Stimulated activated CD4-positive, alpha-beta T cell treated with anti-CD3 and anti-CD28 coated beads, Interleukin-12 subunit alpha, Interleukin-12 subunit beta, amount 100 ng/mL, for 24 hours (primary cell): ENCODE measurements at regions not wholly inside any gene's neighbourhood (a gene's known extent, or its start where the extent isn't known, plus 50 kb on each side); places are given as distances from the start of the nearest gene placed in this dataset.

Source experiments
- DNase-seq, 2 experiments: peaks; one replicate each; pipeline ENCODE4 v3.0.0-alpha.2; 2020; ENCODE audit warnings: low read depth in 2 of 2

DNA sequence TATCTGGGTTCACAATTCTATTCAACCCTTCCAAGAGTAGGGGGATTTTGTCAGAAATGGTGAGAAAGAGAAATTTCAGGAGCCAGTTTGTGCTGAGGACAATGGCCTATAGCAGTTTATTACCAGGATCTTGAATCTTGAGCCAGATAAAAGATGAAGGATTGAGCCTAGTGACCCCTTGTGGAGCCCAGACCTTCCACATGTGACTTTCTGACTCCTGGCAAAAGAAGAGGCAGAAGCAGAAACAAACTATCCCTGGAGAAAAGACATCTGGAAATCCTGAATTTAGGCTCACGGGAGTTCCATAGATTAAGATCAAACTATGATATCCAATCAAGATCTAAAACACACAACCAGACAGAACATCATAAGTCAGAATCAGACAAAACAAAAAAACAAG is 60.9 kb upstream of the CHRM2 start:
- DNase-seq, result no peak

GRCh38 chr7:136803028-136803427 is 65.4 kb upstream of the CHRM2 start:
- no peak for DNase-seq

DNA sequence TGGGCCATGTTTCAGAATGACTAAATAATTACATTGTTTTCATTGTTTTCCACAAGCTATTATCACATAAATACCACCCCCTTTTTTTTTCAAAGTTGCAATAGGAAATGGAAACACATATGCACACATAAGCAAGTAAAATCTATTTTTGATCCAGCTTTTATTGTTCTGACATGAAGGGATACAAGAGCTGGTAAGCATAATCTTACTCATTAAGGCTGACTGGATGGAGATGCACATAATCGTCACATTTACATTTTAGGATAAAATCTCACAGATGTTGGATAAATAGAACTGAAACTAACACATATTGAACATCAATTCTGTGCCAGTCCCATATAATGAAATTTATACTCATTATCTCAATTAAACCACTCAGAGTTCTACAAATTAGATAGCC is 84.5 kb upstream of the CHRM2 start:
- DNase-seq, result no peak

GRCh38 chr7:136741941-136742340 is 126.5 kb upstream of the CHRM2 start:
- no peak for DNase-seq

GRCh38 chr7:136728945-136729344 is 139.5 kb upstream of the CHRM2 start:
- no peak for DNase-seq

- no peak for DNase-seq
Observed at GRCh38 chr7:136726460-136726859, 142.0 kb upstream of the CHRM2 start.

- no peak for DNase-seq
Observed at GRCh38 chr7:136717910-136718557, 150.4 kb upstream of the CHRM2 start.

DNA sequence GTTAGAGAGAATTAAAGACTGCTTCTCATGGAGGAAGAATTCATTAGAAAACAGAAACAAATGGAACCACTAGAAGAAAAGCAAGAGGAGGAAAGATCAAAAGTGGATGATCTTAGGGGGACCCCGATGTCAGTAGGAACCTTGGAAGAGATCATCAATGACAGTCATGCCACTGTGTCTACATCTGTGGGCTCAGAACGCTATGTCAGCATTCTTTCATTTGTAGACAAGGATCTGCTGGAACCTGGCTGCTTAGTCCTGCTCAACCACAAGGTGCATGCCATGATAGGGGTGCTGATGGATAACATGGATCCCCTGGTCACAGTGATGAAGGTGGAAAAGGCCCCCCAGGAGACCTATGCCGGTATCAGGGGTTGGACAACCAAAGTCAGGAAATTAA is 154.4 kb upstream of the CHRM2 start:
- no peak for DNase-seq

GRCh38 chr7:136710751-136711150 is 157.7 kb upstream of the CHRM2 start:
- DNase-seq, result no peak

GRCh38 chr7:136709876-136710275 is 158.6 kb upstream of the CHRM2 start:
- no peak for DNase-seq

GRCh38 chr7:136702913-136703312 is 165.5 kb upstream of the CHRM2 start:
- no peak for DNase-seq

DNA sequence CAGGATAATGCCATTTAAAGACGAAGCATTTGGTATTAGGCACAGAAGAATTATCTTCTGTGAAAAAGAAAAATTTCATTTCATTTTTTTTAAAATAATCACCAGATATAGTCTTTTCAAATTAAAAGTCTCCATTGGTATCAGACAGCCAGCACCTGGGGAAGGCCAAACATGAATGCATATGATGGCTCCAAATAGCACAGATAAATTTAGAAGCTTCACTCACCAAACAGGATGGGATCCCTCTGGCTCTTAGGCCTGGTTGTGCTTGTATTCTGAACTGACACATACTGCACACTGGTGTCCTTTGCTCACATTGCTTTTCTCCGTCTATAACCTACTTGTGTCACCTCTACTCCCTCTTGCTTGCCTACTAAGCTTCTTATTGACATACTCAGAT is 169.5 kb upstream of the CHRM2 start:
- no peak for DNase-seq

DNA sequence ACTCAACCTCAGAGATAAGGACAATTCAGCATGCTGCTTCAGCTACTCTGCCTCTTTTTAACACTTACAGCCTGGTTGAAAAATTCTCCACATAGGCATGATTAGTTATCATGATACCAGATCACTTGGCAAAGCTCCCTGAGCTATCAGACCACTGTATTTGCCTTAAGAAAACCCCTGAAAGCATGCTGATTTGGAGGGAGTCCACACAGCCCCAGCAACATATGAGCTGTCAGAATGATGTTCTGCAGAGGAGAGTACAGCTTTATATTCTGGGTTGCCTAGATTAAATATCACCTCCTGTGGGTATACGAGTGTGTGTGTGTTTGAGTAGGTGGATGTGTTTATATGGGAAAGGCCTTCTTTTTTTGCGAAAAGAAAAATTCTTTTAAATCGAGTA is 170.2 kb upstream of the CHRM2 start:
- no peak for DNase-seq

GRCh38 chr7:136697271-136697670 is 171.2 kb upstream of the CHRM2 start:
- no peak for DNase-seq

DNA sequence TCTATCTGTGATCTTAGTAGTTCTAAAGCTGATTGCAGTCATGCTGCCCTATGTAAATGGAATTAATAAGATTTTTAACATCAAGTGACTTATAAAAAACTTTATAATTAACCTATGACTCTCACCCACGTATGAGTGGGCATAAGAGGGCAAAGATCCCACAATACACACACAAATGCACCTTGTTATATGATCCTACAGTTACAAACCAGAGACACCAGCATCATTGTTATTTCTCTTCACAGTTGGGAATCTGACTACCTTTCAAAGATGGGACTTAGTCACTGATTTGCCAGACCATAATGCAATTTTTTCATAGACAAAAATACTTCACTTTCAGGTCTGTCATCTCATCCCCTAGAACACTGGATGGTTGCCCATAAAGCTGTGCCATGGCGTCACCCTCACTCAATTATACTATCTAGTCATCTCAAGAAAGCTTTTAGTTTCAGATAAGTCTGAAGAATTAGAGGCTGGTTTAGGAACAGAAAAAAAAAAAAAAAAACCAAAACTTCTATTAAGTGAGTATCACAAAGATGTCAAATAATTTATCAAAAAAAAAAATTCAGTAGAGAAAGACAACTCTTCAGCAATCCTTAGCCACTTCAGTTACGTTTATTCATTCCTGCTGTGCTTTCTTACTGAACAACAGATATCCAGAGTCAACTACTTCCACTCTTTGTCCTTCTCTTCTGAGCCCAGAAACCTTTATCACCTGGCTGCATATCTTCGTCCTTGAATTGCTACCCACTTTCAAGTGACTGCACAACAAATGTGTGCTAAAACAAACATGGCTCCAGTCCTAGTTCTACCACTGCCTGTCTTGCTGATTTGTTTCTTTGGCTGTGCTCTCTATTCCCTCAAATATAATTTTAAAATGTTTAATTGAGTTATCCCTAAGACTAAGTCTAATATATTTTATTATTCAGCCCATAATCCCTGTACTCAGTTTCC is 175.0 kb upstream of the CHRM2 start:
- no peak for DNase-seq

GRCh38 chr7:136692221-136692620 is 176.2 kb upstream of the CHRM2 start:
- no peak for DNase-seq

DNA sequence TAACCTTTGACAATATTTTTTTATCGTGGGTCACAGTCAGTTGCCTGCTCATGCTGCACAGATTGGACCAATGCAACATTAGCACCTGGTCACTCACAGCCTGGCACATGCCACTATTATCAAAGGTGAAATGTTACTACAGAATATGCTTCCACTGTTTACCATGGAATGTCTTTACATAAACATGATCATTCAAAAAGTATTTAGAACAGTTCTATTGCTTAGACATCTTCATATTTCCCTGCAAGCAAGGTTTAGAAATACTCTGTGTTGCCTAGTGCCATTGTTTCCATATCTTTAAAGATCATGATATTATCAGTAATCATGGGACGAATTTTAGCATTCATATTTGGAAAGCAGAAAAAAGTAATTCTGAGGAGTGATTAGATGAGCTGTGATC is 179.9 kb upstream of the CHRM2 start:
- no peak for DNase-seq

DNA sequence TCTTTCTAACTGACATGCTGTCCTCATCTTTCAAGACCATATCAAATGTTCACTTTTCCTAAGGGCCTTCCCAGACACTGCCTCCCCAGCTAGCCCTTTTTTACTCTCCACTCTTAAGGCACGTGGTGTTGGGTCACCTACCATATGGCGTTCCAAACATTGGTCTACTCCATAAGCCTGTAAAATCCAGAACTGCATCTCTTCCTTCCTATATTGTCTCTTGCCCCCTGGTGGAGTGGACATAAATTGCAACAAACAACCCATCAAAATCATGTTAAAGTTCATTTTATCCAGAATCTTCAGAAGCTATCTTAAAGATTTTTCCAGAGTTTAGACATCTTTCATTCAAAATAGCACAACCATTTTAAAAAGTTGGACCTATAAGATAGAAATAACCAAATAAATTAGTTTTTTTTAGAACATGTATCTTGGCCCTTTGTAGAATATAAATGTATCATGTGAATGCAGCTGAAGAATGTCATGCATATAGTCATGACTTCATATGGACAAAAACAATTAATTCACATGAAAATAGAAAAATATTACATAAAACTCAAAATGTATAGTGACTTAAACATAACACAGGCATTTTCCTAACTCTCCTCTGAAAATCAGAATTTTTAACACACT is 180.6 kb upstream of the CHRM2 start:
- no peak for DNase-seq

- DNase-seq, result no peak
Observed at GRCh38 chr7:136685501-136686173, 182.8 kb upstream of the CHRM2 start.

DNA sequence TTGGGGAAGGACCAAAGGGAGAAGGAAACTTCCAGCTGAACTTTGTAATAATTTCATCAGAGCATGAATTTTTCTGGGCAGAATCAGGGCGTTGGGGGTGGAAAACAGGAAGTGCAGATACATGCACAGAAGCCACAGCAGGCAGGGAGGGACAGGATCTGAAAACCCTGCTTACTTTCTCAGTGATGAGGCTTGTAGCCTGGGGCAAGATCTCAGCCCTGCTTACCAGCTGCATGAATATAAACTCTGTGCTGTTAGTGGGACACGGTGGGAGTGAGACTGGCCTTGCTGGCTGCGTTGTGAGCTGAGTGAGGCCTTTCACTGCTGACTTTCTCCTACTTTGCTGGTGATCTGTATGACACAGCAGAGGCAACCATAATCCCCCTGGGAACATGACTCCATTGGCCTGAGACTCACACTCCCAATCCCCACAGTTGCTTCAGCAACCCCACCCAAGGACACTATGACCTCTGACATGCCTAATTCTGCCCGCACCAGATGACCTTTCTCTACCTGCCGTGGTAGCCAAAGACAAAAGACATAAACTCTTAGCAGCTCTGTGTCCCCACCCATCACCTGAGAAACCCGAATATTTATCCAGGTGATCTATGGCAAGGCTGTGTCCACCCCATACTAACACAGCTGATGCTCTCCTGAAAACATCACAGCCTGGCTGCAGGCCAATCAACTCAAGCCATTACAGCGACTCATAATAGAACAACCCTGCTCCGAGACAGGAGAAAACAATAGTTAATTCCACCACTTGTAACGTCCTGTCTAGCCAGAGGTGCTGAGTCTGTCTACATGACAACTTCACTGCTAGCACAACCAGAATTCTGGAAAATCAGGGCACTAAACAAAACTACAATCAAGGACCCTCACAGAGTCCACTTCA is 190.7 kb upstream of the CHRM2 start:
- no peak for DNase-seq

- DNase-seq, result no peak
Observed at GRCh38 chr7:136667584-136667983, 200.9 kb upstream of the CHRM2 start.
